Stimulated activated naive B cell treated with anti-CD40 and anti-IgM and Interleukin-4, amounts not matched to agents 10 μg/mL and 1 μg/mL and 100 μg/mL, for 72 hours (primary cell): ENCODE measurements at regions not wholly inside any gene's neighbourhood (a gene's known extent, or its start where the extent isn't known, plus 50 kb on each side); places are given as distances from the start of the nearest gene placed in this dataset.

Experiments used
- ATAC-seq, 2 donors: fragments of 150-1000 bp; cut with Tn5 transposase; replicated peaks; 2 replicates each; pipeline ENCODE4 v1.10.0; 2021; ENCODE audit warnings: moderate library complexity in 1 of 2
- DNase-seq: peaks from one replicate; pipeline ENCODE4 v3.0.0; 2021
- H3K27ac Mint-ChIP-seq: one replicate; pipeline ENCODE4 v1.8.0; 2022; ENCODE audit warnings: mild to moderate bottlenecking, mixed read lengths
- H3K27me3 Mint-ChIP-seq, 2 donors: one replicate each; pipeline ENCODE4 v1.8.0; 2022; ENCODE audit warnings: mixed read lengths in 2 of 2
- H3K36me3 Mint-ChIP-seq, 2 donors: one replicate each; pipeline ENCODE4 v1.8.0; 2022; ENCODE audit warnings: mixed read lengths in 2 of 2, mild to moderate bottlenecking in 1 of 2
- H3K4me1 Mint-ChIP-seq, 2 donors: one replicate each; pipeline ENCODE4 v1.8.0; 2022; ENCODE audit warnings: mixed read lengths in 2 of 2, mild to moderate bottlenecking in 1 of 2
- H3K4me3 Mint-ChIP-seq, 2 donors: one replicate each; pipeline ENCODE4 v1.8.0; 2022; ENCODE audit warnings: mild to moderate bottlenecking in 2 of 2, mixed read lengths in 2 of 2, moderate library complexity in 1 of 2
- H3K9me3 Mint-ChIP-seq, 2 donors: one replicate each; pipeline ENCODE4 v1.8.0; 2022; ENCODE audit warnings: mixed read lengths in 2 of 2, mild to moderate bottlenecking in 1 of 2

DNA sequence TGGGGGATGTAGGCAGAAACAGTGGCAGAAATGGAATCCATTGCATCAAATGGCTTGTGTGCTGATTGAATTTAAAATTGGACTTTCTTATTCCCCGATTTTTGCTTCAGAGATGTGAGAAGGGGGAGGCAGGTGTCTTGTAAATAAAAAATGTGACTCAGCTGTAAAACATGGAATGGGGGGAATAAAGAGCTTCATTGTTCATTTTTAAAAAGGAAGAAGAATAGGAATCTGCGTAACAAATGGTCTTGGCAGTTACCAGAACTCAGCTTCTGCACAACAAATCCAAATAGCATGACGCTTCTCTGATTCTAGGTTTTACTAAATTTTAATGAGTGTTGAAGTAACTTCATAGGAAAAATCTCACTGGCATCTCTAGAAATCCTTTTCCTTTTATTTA lies 323.9 kb upstream of the GBE1 start:
- Mint-ChIP-seq H3K4me3 (no peak overlapping the region), H3K27ac (no peak overlapping the region)
- no peak for DNase-seq

DNA sequence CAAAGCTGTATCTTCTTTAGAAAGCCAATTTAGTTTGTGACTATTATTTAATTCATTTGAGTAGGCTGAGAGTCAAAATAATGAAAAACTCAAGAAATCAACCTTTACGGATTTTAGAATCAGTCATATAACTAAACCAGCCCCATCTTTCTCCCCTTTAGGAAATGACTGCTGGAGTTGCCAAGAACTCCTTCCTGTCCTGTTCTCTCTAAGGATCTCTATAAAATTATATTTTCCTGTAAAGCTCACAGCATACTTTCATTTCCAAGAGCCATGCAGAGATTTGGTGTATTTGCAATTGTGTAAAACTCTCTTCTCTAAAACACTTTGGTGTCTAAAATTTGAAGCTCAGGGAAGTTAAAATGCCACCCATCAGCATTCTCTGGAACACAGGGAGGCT lies 323.4 kb upstream of the GBE1 start:
- no peaks in the 10 kb centered on the region for H3K9me3 Mint-ChIP-seq
- no peak overlapping the region for H3K4me3 Mint-ChIP-seq
- no peaks in the 10 kb centered on the region for H3K27me3 Mint-ChIP-seq
- H3K27ac Mint-ChIP-seq: no peak overlapping the region
- DNase-seq (no peak), ATAC-seq (no peak)
- no peaks in the 10 kb centered on the region for H3K36me3 Mint-ChIP-seq
- H3K4me1 Mint-ChIP-seq: peaks cover 5 to 32% of the 10 kb centered on the region in 2 donors

More for the DNA sequence above, 323.9 kb upstream of the GBE1 start:
- no peak for ATAC-seq
- no peaks in the 10 kb centered on the region for H3K36me3 Mint-ChIP-seq
- H3K9me3 Mint-ChIP-seq: no peaks in the 10 kb centered on the region
- H3K4me1 Mint-ChIP-seq: peaks cover 3 to 30% of the 10 kb centered on the region in 2 donors
- H3K27me3 Mint-ChIP-seq: no peaks in the 10 kb centered on the region

DNA sequence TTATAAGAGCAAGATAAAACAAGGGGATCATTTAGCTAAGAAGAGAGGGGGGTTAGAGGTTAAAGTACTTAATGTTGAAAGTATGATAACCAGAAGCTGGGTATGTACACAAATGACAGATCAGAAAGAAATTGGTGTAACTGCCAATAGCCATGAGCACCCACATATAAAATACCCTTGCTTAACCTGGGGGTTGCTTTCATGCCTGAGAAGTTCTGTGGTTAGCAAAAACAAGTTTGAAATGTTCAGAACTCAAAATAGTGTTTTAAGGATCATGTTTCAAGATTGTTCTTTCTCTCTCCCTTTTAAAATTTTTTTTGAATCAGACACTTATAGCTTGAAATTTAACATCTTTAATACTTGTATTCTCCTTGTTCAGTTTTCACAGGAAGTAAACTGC lies 321.4 kb upstream of the GBE1 start:
- DNase-seq (no peak), ATAC-seq (no peak)
- H3K9me3 Mint-ChIP-seq: no peaks in the 10 kb centered on the region
- H3K27ac Mint-ChIP-seq: no peak overlapping the region
- no peak overlapping the region for H3K4me3 Mint-ChIP-seq
- no peaks in the 10 kb centered on the region for H3K27me3 Mint-ChIP-seq
- H3K4me1 Mint-ChIP-seq: peaks cover 2 to 23% of the 10 kb centered on the region in 2 donors
- H3K36me3 Mint-ChIP-seq: no peaks in the 10 kb centered on the region

DNA sequence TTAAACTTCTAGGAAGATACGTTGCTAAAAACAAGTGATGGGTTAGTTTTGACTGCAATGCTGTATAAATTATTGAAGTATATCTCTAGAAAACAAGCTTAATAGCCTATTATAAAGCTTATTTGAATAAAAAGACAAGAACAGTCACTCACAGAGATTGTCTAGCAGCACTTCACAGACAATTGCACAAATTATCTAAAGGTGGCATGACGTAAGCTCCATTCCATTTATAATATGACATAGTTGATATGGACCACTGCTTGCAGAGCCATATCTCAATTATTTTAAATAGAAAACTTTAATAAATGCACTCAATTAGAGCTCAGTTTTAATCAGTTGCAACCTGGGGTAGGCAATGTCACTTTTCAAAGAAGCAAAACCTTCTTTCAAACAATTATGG lies 319.9 kb upstream of the GBE1 start:
- no peak for DNase-seq
- Mint-ChIP-seq H3K27me3 (no peaks in the 10 kb centered on the region), H3K27ac (no peak overlapping the region), H3K4me1 (peaks cover 2 to 20% of the 10 kb centered on the region in 2 donors), H3K9me3 (no peaks in the 10 kb centered on the region), H3K4me3 (no peak overlapping the region), H3K36me3 (no peaks in the 10 kb centered on the region)
- no peak for ATAC-seq

DNA sequence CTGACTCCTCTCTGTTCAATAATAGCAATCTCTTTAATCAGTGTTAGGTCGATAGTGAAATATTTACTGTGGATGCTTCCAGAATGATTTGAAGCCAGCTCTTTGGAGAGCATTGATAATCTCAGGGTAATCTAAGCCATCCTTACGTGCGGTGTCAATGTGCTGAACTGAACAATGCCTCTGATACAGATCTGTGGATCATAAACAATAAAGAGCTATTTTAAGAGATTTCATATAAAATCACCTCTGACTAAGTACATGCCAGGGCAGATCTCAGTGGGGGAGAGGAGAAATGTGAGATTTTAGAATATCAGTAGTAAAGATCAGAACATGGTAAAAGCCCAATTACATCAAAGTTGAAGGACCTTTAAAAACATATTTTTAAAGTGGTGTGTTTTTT lies 319.3 kb upstream of the GBE1 start:
- H3K27ac Mint-ChIP-seq: no peak overlapping the region
- H3K27me3 Mint-ChIP-seq: no peaks in the 10 kb centered on the region
- no peak overlapping the region for H3K4me3 Mint-ChIP-seq
- H3K9me3 Mint-ChIP-seq: no peaks in the 10 kb centered on the region
- H3K4me1 Mint-ChIP-seq: peaks cover 2 to 20% of the 10 kb centered on the region in 2 donors
- DNase-seq: no peak
- no peaks in the 10 kb centered on the region for H3K36me3 Mint-ChIP-seq
- no peak for ATAC-seq

DNA sequence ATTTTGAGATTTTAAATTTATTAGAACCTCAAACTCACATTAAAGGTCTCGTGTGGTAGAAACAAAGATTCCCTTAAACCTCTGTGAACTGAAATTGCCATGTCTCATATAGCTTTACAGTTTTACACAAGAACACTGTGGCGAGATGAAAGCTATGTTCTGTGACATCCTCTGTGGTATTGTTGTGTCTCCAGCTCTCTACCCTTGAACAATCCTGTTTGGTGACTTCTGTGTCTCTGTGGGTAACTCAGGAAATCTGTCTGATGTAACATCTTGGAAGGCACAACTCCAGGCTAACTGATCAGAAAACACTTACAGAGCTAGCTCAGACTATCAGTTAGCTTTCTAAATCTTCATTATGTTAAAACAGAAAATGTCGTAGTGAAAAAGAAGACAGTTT lies 318.8 kb upstream of the GBE1 start:
- ATAC-seq: no peak
- Mint-ChIP-seq H3K4me3 (peak overlapping the region in 1 of 2 donors; percentile 4), H3K9me3 (no peaks in the 10 kb centered on the region)

DNA sequence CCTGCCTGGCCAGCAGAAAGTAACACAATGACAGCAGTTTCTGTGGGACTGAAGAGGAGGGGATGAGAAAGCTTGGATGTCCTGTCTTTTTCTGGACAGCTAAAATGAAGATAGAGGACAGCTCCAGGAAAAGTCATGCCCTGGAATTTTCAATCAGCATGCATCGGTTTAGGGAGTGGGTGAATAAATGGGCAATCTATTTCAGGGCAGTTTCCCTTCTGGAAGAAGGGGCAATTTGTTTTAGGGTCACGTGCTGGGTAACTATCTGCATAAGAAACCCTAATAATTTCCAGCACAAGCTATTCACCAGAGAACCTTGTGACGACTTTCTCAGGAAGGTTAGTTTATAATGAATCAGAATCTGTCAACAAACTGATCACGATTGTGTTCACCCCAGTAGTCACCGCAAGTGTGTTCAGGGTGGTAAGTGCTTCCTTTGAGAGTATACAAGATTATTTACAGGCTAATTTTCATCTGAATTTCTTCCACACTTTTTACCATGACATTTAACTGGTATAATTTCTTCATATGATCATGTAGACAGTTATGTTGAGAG lies 318.0 kb upstream of the GBE1 start:
- Mint-ChIP-seq H3K27me3 (no peaks in the 10 kb centered on the region), H3K9me3 (no peaks in the 10 kb centered on the region), H3K36me3 (no peaks in the 10 kb centered on the region), H3K4me3 (no peak overlapping the region), H3K4me1 (peaks cover 2 to 20% of the 10 kb centered on the region in 2 donors), H3K27ac (no peak overlapping the region)
- ATAC-seq (no peak), DNase-seq (no peak)

More for the DNA sequence above, 318.8 kb upstream of the GBE1 start:
- no peak overlapping the region for H3K27ac Mint-ChIP-seq
- DNase-seq: no peak
- H3K36me3 Mint-ChIP-seq: no peaks in the 10 kb centered on the region
- no peaks in the 10 kb centered on the region for H3K27me3 Mint-ChIP-seq
- peaks cover 2 to 20% of the 10 kb centered on the region in 2 donors for H3K4me1 Mint-ChIP-seq

DNA sequence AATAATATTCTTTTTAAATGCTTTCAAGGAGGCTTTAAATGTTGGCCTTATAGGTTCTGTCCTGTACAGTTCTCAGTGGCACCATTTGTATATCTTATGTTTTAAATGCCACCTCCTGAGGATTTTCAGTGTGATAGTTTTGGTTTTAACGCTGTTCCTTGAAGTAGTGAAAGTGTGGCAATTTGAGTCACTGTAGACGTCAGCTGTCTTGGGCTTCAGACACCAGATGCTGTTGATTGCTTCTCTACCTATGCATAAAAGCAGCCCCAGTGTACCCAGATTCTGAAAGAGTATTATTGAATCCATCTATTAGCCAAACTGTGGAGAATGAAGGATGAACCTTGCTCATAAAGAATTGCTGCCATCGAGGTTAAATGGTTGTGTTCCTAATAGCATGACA lies 316.8 kb upstream of the GBE1 start:
- Mint-ChIP-seq H3K27ac (no peak overlapping the region), H3K4me1 (peaks cover 2 to 15% of the 10 kb centered on the region in 2 donors), H3K36me3 (no peaks in the 10 kb centered on the region), H3K27me3 (no peaks in the 10 kb centered on the region), H3K9me3 (no peaks in the 10 kb centered on the region), H3K4me3 (no peak overlapping the region)
- no peak for ATAC-seq
- no peak for DNase-seq

DNA sequence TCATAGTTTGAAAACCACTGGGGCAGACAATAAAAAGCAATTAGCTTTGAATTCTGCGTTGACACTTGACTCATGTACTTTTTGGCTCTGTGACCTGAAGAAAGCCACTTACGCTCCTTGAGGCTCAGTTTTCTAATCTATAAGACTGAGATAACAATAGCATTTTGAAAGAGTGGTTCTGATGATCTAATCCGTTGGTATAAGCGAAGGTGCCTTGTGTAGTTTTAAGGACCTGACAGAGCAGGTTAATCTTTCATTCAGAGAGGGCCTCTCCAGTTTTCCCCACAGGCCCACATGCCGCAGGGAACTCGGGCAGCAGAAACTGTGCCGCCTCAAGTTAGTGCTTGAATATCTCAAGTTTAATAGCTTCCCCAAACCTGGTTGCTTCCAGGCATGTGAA lies 306.0 kb upstream of the GBE1 start:
- no peaks in the 10 kb centered on the region for H3K27me3 Mint-ChIP-seq
- ATAC-seq (no peak), DNase-seq (no peak)
- no peak overlapping the region for H3K27ac Mint-ChIP-seq
- no peaks in the 10 kb centered on the region for H3K36me3 Mint-ChIP-seq
- H3K9me3 Mint-ChIP-seq: no peaks in the 10 kb centered on the region
- no peak overlapping the region for H3K4me3 Mint-ChIP-seq
- H3K4me1 Mint-ChIP-seq: no peaks in the 10 kb centered on the region

DNA sequence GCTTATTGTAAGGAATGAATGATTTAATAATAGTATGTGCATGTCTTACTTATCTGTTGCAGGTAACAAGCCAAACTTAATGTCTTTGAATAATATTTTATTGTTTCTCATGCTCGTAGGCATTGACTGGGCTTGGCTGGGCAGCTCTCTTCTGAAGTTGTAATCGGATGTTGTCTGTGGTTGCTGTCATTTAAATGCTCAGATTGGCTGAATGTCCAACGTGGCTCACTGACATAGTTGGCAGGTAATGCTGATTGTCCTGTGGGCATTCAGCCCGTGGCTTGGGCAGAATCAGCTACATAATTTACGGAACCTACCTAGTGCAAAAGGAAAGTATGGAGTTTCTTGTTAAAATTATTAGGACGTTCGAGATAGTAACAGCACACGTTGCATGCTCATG lies 297.4 kb upstream of the GBE1 start:
- DNase-seq (no peak), ATAC-seq (no peak)
- H3K4me1 Mint-ChIP-seq: no peaks in the 10 kb centered on the region
- no peaks in the 10 kb centered on the region for H3K9me3 Mint-ChIP-seq
- no peaks in the 10 kb centered on the region for H3K36me3 Mint-ChIP-seq
- H3K27me3 Mint-ChIP-seq: no peaks in the 10 kb centered on the region
- no peak overlapping the region for H3K4me3 Mint-ChIP-seq
- no peak overlapping the region for H3K27ac Mint-ChIP-seq

DNA sequence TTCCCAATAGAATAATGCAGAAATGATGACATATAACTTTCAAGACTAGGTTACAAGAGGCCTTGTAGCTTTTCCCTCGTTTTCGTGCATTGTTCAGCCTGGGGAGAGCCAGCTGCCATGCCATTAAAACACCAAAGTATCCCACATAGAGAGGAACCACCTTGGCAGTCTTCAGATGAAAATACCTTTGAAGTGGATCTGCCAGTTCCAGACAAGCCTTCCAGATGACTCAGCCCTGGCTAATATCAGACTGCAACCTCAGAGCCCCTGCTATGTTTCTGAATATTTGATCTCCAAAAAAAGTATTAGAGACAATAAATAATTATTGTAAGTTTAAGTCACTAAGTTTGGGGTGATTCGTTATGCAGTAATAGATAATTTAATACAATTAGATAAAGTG lies 294.3 kb upstream of the GBE1 start:
- no peak overlapping the region for H3K27ac Mint-ChIP-seq
- H3K36me3 Mint-ChIP-seq: no peaks in the 10 kb centered on the region
- no peaks in the 10 kb centered on the region for H3K9me3 Mint-ChIP-seq
- no peaks in the 10 kb centered on the region for H3K27me3 Mint-ChIP-seq
- DNase-seq (no peak), ATAC-seq (no peak)
- no peaks in the 10 kb centered on the region for H3K4me1 Mint-ChIP-seq
- no peak overlapping the region for H3K4me3 Mint-ChIP-seq

DNA sequence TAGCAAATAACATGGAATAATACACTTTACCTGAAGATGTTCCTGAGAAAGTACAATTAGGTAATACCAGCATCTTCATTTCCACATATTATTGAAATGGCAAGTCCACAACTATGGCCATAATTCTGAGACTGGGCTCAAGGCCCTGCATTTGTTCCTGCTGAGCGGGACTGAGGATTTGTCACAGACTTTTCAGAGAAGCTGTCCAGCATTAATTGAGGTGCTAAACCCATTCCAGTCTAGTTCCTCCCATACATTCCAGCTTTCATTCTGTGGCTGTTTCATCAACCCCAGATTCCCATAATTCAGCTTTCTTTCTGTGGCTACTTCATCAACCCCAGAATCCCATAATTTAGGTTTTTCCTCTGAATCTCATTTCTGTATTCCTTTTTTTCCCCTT lies 293.4 kb upstream of the GBE1 start:
- DNase-seq: no peak
- H3K4me3 Mint-ChIP-seq: no peak overlapping the region

DNA sequence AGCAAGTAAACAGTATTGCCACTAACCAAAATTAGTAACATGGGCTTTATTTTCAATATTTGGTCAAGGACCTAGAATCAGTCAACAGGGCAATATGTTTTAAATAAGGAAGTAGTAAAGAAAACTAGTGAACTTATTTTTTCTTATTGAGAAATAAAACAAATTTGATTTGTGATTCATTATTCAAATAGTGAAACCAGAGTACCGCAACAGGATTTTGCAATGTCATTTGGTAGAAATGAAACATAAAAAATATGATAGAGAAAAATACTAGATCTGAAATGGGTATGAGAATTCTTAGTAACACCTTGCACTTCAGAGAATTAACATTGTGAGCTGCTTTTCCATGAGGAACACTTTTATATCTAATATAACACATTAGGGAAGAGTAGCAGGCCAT lies 291.8 kb upstream of the GBE1 start:
- Mint-ChIP-seq H3K4me1 (no peaks in the 10 kb centered on the region), H3K9me3 (no peaks in the 10 kb centered on the region), H3K27me3 (no peaks in the 10 kb centered on the region), H3K27ac (no peak overlapping the region), H3K36me3 (no peaks in the 10 kb centered on the region), H3K4me3 (no peak overlapping the region)
- DNase-seq: no peak
- ATAC-seq: no peak

More for the DNA sequence above, 293.4 kb upstream of the GBE1 start:
- Mint-ChIP-seq H3K27ac (no peak overlapping the region), H3K9me3 (no peaks in the 10 kb centered on the region), H3K4me1 (no peaks in the 10 kb centered on the region), H3K36me3 (no peaks in the 10 kb centered on the region), H3K27me3 (no peaks in the 10 kb centered on the region)
- ATAC-seq: no peak

DNA sequence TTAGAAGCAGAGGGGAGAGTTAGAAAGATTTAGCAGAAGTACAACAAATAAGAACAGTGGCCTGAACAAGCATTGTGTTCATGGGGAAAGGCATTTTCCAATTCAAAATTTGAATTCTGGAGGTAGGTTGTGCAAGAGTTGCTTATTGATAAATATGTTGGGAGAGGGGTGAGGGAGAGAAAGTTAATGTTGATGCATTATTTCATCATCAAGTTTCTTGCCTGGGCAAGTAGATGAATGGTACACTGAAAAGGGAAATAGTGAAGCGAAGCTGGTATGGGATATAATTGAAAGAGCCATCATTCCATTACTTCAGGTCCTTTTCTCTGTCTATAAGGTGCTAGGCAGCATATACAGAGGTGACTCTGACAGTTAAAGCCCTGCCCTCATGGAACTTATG lies 288.9 kb upstream of the GBE1 start:
- ATAC-seq: no peak
- Mint-ChIP-seq H3K4me1 (no peaks in the 10 kb centered on the region), H3K36me3 (no peaks in the 10 kb centered on the region), H3K27ac (no peak overlapping the region), H3K27me3 (no peaks in the 10 kb centered on the region), H3K9me3 (no peaks in the 10 kb centered on the region), H3K4me3 (no peak overlapping the region)
- no peak for DNase-seq

DNA sequence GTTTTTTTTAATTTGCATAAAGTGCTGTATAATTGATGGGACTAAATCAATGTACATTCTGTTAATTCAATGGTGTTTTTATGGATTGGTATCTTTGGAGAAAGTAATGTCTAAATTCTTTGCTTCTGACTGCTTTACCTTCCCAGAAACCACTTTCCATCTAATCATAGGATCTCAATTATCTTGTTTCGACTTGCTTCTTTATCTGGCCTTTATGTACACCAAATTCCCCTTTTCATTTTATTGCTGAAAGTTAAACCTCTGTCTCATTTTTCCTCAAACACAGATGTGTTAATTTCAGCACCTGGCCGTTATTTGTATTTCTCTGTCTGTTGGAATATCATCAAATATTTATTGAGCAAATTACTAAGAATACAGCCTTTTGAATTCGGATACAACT lies 287.3 kb upstream of the GBE1 start:
- no peaks in the 10 kb centered on the region for H3K27me3 Mint-ChIP-seq
- H3K36me3 Mint-ChIP-seq: no peaks in the 10 kb centered on the region
- H3K4me3 Mint-ChIP-seq: no peak overlapping the region
- ATAC-seq (no peak), DNase-seq (no peak)
- H3K27ac Mint-ChIP-seq: no peak overlapping the region
- H3K4me1 Mint-ChIP-seq: no peaks in the 10 kb centered on the region
- H3K9me3 Mint-ChIP-seq: no peaks in the 10 kb centered on the region
